ENCODE measurements at regions not wholly inside any gene's neighbourhood (a gene's known extent, or its start where the extent isn't known, plus 50 kb on each side); places are given as distances from the start of the nearest gene placed in this dataset.

GRCh38 chr11:80916173-80916798 is 1475.5 kb upstream of the TENM4 start:
- no peak overlapping the region for H3K9ac ChIP-seq (replicated peaks; ENCODE audit: extremely low read depth, insufficient read depth, low read length)
- intact Hi-C loops (cut with micrococcal nuclease), result no loop called here

More at GRCh38 chr11:80916173-80916798, 1475.5 kb upstream of the TENM4 start:
- dilution Hi-C loops (cut with MboI; ENCODE audit: extremely low pct_ligation_motif_present, low sequenced_read_pairs), result no loop called here
- H3K27ac ChIP-seq (ENCODE audit: insufficient read depth, low read depth, low read length), result no peak overlapping the region
- FAIRE-seq (no peak), DNase-seq (ENCODE audit: low read depth, low spot score) (no peak)
- H3K4me3 ChIP-seq (replicated peaks in 1 of 3; ENCODE audit: insufficient read depth in 1 of 3, low read depth in 1 of 3, low read length in 3 of 3), result no peak overlapping the region
- CTCF ChIA-PET, result interaction anchor here (1.6 kb wide), 1 partner anchor 56 kb away, joined by 3 read pairs; no protein-coding TSS in a partner anchor
- H3K4me1 ChIP-seq (ENCODE audit: control insufficient read depth, extremely low read depth, insufficient read depth, low read length), result no peaks in the 10 kb centered on the region
- POLR2A ChIA-PET, result no interaction called here
- H4K20me1 ChIP-seq (replicated peaks; ENCODE audit: control insufficient read depth, extremely low read depth, insufficient read depth, low read length), result no peaks in the 10 kb centered on the region
- H3K9me3 ChIP-seq (replicated peaks; ENCODE audit: control insufficient read depth, insufficient read depth, low read length), result no peaks in the 10 kb centered on the region
- no peak overlapping the region for H2AFZ ChIP-seq (ENCODE audit: low read depth, low read length)
- no TSS peak for BruUV-seq (replicated peaks)
- H3K4me2 ChIP-seq (ENCODE audit: insufficient read depth, low read length), result no peak overlapping the region
- TF ChIP-seq EZH2 (IDR thresholded peaks at IDR 0.05; ENCODE audit: borderline replicate concordance, low read depth, low read length, severe bottlenecking) (no peak), GATA2 (IDR thresholded peaks at IDR 0.05; ENCODE audit: insufficient read depth, insufficient read length, low read depth, low read length) (no peak), POLR2AphosphoS5 (IDR thresholded peaks at IDR 0.05; ENCODE audit: insufficient read depth, low read depth, low read length) (no peak), POLR2A (IDR thresholded peaks at IDR 0.05; ENCODE audit: low read depth, low read length) (no peak), JUN (IDR thresholded peaks at IDR 0.05; ENCODE audit: borderline replicate concordance, insufficient read depth, insufficient read length, low read depth) (no peak), FOS (IDR thresholded peaks at IDR 0.05; ENCODE audit: borderline replicate concordance, insufficient read depth, low read length) (no peak), MYC (IDR thresholded peaks at IDR 0.05; ENCODE audit: low read depth, low read length) (no peak)
- TF ChIP-seq, protein P1, sequence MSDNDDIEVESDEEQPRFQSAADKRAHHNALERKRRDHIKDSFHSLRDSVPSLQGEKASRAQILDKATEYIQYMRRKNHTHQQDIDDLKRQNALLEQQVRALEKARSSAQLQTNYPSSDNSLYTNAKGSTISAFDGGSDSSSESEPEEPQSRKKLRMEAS (IDR thresholded peaks at IDR 0.05; ENCODE audit: insufficient read depth, insufficient read length), result no peak
- TF ChIP-seq, protein P2, sequence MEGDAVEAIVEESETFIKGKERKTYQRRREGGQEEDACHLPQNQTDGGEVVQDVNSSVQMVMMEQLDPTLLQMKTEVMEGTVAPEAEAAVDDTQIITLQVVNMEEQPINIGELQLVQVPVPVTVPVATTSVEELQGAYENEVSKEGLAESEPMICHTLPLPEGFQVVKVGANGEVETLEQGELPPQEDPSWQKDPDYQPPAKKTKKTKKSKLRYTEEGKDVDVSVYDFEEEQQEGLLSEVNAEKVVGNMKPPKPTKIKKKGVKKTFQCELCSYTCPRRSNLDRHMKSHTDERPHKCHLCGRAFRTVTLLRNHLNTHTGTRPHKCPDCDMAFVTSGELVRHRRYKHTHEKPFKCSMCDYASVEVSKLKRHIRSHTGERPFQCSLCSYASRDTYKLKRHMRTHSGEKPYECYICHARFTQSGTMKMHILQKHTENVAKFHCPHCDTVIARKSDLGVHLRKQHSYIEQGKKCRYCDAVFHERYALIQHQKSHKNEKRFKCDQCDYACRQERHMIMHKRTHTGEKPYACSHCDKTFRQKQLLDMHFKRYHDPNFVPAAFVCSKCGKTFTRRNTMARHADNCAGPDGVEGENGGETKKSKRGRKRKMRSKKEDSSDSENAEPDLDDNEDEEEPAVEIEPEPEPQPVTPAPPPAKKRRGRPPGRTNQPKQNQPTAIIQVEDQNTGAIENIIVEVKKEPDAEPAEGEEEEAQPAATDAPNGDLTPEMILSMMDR (IDR thresholded peaks at IDR 0.05; ENCODE audit: extremely low read depth in 1 of 2, insufficient read depth in 1 of 2, low read depth in 1 of 2, low read length in 2 of 2), result no peak
- no peaks in the 10 kb centered on the region for H3K79me2 ChIP-seq (ENCODE audit: control insufficient read depth, insufficient read depth, low read length)
- H3K9me1 ChIP-seq (replicated peaks; ENCODE audit: control insufficient read depth, extremely low read depth, insufficient read depth, low read length), result no peaks in the 10 kb centered on the region
- H3K36me3 ChIP-seq (ENCODE audit: control insufficient read depth in 2 of 2, extremely low read depth in 1 of 2, insufficient read depth in 2 of 2, low read length in 2 of 2), result no peaks in the 10 kb centered on the region
- no peaks in the 10 kb centered on the region for H3K27me3 ChIP-seq (ENCODE audit: control insufficient read depth in 2 of 2, insufficient read depth in 2 of 2, low read length in 2 of 2)
